ENCODE measurements at regions not wholly inside any gene's neighbourhood (a gene's known extent, or its start where the extent isn't known, plus 50 kb on each side); places are given as distances from the start of the nearest gene placed in this dataset.
"Not testable (repeated sequence)": the region's sequence is repeated elsewhere in the genome, so short reads cannot be mapped to it uniquely, and the experiment has no call there.

DNA sequence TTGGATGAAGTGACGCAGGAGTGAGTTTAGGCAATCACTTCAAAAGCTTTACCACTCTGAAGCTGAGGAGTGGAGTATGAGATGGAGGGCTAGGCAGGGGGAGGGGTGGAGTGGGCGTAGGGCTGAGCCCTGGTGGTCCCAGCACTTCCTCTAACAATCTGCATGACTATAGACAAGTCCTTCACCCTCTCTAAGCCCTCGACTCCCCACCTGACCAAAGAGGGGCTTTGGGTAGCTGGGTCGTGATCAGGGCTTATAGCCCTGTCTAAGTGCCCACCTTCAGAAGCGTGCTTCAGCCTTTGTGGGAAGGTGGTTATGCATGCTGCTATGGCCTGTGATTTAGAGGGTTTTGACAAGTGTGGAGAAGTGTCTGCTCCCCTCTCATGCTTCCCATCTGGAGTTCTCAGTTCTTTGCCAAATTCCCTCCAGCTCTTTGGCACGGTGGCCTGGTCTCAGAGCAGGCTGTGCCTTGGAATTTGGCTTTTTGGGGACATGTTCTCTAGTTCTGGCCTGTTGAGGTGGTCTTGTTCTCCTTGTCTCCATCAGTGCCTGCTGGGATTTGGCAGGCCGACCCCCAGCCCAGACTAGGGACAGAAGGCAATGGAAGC is 53.0 kb downstream of the ACTBL2 start:
- Mint-ChIP-seq H3K4me3 (no peak overlapping the region), H3K27me3 (ENCODE audit: low read depth) (no peaks in the 10 kb centered on the region), H3K36me3 (ENCODE audit: low read depth) (no peaks in the 10 kb centered on the region), H3K27ac (no peak overlapping the region), H3K4me1 (ENCODE audit: low read depth) (no peaks in the 10 kb centered on the region), H3K9me3 (ENCODE audit: insufficient read depth) (no peaks in the 10 kb centered on the region)
- ATAC-seq, result no peak
- CTCF ChIA-PET, result no interaction called here
- no peak for DNase-seq
- POLR2A ChIA-PET, result interaction anchor here (0.6 kb wide), 2 partner anchors 19 to 25 kb away, joined by 3 to 4 read pairs; no protein-coding TSS in a partner anchor

DNA sequence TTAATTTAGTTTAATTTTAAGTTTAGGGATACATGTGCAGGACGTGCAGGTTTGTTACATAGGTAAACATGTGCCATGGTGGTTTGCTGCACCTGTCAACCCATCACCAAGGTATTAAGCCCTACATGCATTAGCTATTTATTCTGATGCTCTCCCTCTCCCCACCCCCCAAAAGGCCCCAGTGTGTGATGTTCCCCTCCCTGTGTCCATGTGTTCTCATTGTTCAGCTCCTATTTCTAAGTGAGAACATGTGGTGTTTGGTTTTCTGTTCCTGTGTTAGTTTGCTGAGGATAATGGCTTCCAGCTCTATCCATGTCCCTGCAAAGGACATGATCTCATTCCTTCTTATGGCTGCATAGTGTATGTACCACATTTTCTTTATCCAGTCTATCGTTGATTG is 53.6 kb downstream of the ACTBL2 start:
- DNase-seq; CTCF ChIA-PET; ATAC-seq; H3K27me3 Mint-ChIP-seq (ENCODE audit: low read depth); H3K27ac Mint-ChIP-seq; H3K4me1 Mint-ChIP-seq (ENCODE audit: low read depth); POLR2A ChIA-PET; H3K36me3 Mint-ChIP-seq (ENCODE audit: low read depth); H3K9me3 Mint-ChIP-seq (ENCODE audit: insufficient read depth); H3K4me3 Mint-ChIP-seq: not testable (repeated sequence)

DNA sequence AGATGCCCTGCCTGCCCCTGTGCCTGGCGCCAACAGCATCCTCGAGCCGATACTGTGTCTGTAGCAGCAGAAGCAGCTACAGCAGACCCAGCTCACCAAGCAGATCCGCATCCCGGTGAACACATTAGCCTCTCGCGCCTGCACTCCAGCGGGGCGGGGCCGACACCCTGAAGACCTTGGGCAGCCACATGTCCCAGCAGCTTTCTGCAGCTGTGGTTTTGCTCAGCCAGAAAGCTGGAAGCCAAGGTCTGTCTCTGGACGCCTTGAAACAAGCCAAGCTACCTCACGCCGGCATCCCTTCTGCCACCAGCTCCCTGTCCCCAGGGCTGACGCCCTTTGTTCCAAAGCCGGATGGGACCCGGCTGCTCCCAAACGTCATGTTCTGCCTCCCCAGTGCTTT is 59.6 kb downstream of the ACTBL2 start:
- Mint-ChIP-seq H3K27me3 (ENCODE audit: low read depth) (peaks cover 7% of the 10 kb centered on the region), H3K36me3 (ENCODE audit: low read depth) (no peaks in the 10 kb centered on the region), H3K4me1 (ENCODE audit: low read depth) (no peaks in the 10 kb centered on the region), H3K27ac (no peak overlapping the region), H3K4me3 (no peak overlapping the region), H3K9me3 (ENCODE audit: insufficient read depth) (no peaks in the 10 kb centered on the region)
- POLR2A ChIA-PET, result no interaction called here
- ATAC-seq (no peak), DNase-seq (no peak)
- CTCF ChIA-PET, result interaction anchor here (0.6 kb wide), 1 partner anchor 88 kb away, joined by 3 read pairs; no protein-coding TSS in a partner anchor

DNA sequence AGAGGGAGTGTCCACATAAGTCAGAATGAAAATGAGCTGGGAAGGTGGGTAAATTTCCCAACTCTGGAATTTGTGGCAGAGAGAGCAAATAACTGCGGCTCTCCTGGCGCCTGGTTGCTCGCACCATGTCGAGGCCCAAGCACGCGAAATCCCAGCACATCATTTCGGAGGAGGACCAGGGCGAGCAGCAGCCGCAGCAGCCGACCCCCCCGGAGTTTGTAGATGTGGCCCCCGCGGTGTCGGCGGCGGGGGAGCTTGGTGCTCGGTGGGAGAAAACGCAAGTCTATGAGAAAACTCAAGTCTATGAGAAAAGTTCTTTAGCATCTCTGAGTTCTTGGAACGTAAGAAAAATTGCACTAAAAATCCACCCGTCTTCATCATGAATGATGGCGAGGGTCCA is 60.3 kb downstream of the ACTBL2 start:
- Mint-ChIP-seq H3K4me3 (no peak overlapping the region), H3K27ac (no peak overlapping the region), H3K4me1 (ENCODE audit: low read depth) (no peaks in the 10 kb centered on the region), H3K27me3 (ENCODE audit: low read depth) (peaks cover 7% of the 10 kb centered on the region), H3K36me3 (ENCODE audit: low read depth) (no peaks in the 10 kb centered on the region), H3K9me3 (ENCODE audit: insufficient read depth) (no peaks in the 10 kb centered on the region)
- ATAC-seq (no peak), DNase-seq (no peak)
- ChIA-PET POLR2A (no interaction called here), CTCF (interaction anchor here (0.6 kb wide), 1 partner anchor 88 kb away, joined by 3 read pairs; no protein-coding TSS in a partner anchor)

GRCh38 chr5:57420801-57421200 is 61.8 kb downstream of the ACTBL2 start:
- Mint-ChIP-seq H3K4me3 (no peak overlapping the region), H3K9me3 (ENCODE audit: insufficient read depth) (no peaks in the 10 kb centered on the region), H3K27me3 (ENCODE audit: low read depth) (peaks cover 7% of the 10 kb centered on the region), H3K4me1 (ENCODE audit: low read depth) (no peaks in the 10 kb centered on the region), H3K27ac (no peak overlapping the region), H3K36me3 (ENCODE audit: low read depth) (no peaks in the 10 kb centered on the region)
- DNase-seq (no peak), ATAC-seq (no peak)
- ChIA-PET POLR2A (no interaction called here), CTCF (no interaction called here)

GRCh38 chr5:57417971-57418370 is 64.6 kb downstream of the ACTBL2 start:
- H3K27me3 Mint-ChIP-seq (ENCODE audit: low read depth), result peaks cover 7% of the 10 kb centered on the region
- no peak overlapping the region for H3K4me3 Mint-ChIP-seq

GRCh38 chr5:57417320-57417719 is 65.3 kb downstream of the ACTBL2 start:
- DNase-seq (no peak), ATAC-seq (no peak)
- Mint-ChIP-seq H3K27ac (no peak overlapping the region), H3K4me1 (ENCODE audit: low read depth) (no peaks in the 10 kb centered on the region), H3K4me3 (no peak overlapping the region), H3K27me3 (ENCODE audit: low read depth) (peaks cover 7% of the 10 kb centered on the region), H3K9me3 (ENCODE audit: insufficient read depth) (no peaks in the 10 kb centered on the region), H3K36me3 (ENCODE audit: low read depth) (no peaks in the 10 kb centered on the region)
- ChIA-PET CTCF (interaction anchor here (0.6 kb wide), 1 partner anchor 1043 kb away, joined by 3 read pairs; no protein-coding TSS in a partner anchor), POLR2A (no interaction called here)

More at GRCh38 chr5:57417971-57418370, 64.6 kb downstream of the ACTBL2 start:
- no peaks in the 10 kb centered on the region for H3K9me3 Mint-ChIP-seq (ENCODE audit: insufficient read depth)
- DNase-seq, result no peak
- no peaks in the 10 kb centered on the region for H3K4me1 Mint-ChIP-seq (ENCODE audit: low read depth)
- CTCF ChIA-PET, result interaction anchor here (0.6 kb wide), 1 partner anchor 1042 kb away, joined by 3 read pairs; no protein-coding TSS in a partner anchor
- POLR2A ChIA-PET, result no interaction called here
- no peak for ATAC-seq
- H3K36me3 Mint-ChIP-seq (ENCODE audit: low read depth), result no peaks in the 10 kb centered on the region
- H3K27ac Mint-ChIP-seq, result no peak overlapping the region

GRCh38 chr5:57416278-57416994 is 66.2 kb downstream of the ACTBL2 start:
- H3K36me3 Mint-ChIP-seq (ENCODE audit: low read depth), result no peaks in the 10 kb centered on the region
- ChIA-PET CTCF (no interaction called here), POLR2A (no interaction called here)
- H3K4me3 Mint-ChIP-seq, result no peak overlapping the region
- DNase-seq (no peak), ATAC-seq (no peak)
- H3K9me3 Mint-ChIP-seq (ENCODE audit: insufficient read depth), result no peaks in the 10 kb centered on the region
- H3K27me3 Mint-ChIP-seq (ENCODE audit: low read depth), result peaks cover 7% of the 10 kb centered on the region
- H3K27ac Mint-ChIP-seq, result no peak overlapping the region
- H3K4me1 Mint-ChIP-seq (ENCODE audit: low read depth), result no peaks in the 10 kb centered on the region

GRCh38 chr5:57414857-57415256 is 67.8 kb downstream of the ACTBL2 start:
- DNase-seq, result no peak
- peaks cover 7% of the 10 kb centered on the region for H3K27me3 Mint-ChIP-seq (ENCODE audit: low read depth)
- no peaks in the 10 kb centered on the region for H3K4me1 Mint-ChIP-seq (ENCODE audit: low read depth)
- no peak for ATAC-seq
- no peak overlapping the region for H3K4me3 Mint-ChIP-seq
- no peaks in the 10 kb centered on the region for H3K36me3 Mint-ChIP-seq (ENCODE audit: low read depth)
- no peak overlapping the region for H3K27ac Mint-ChIP-seq
- H3K9me3 Mint-ChIP-seq (ENCODE audit: insufficient read depth), result no peaks in the 10 kb centered on the region
- ChIA-PET CTCF (no interaction called here), POLR2A (no interaction called here)

GRCh38 chr5:57414191-57414590 is 68.4 kb downstream of the ACTBL2 start:
- Mint-ChIP-seq H3K36me3 (ENCODE audit: low read depth) (no peaks in the 10 kb centered on the region), H3K27me3 (ENCODE audit: low read depth) (peaks cover 5% of the 10 kb centered on the region), H3K27ac (no peak overlapping the region), H3K9me3 (ENCODE audit: insufficient read depth) (no peaks in the 10 kb centered on the region), H3K4me3 (no peak overlapping the region), H3K4me1 (ENCODE audit: low read depth) (no peaks in the 10 kb centered on the region)
- DNase-seq (no peak), ATAC-seq (no peak)
- POLR2A ChIA-PET, result no interaction called here
- CTCF ChIA-PET, result no interaction called here

DNA sequence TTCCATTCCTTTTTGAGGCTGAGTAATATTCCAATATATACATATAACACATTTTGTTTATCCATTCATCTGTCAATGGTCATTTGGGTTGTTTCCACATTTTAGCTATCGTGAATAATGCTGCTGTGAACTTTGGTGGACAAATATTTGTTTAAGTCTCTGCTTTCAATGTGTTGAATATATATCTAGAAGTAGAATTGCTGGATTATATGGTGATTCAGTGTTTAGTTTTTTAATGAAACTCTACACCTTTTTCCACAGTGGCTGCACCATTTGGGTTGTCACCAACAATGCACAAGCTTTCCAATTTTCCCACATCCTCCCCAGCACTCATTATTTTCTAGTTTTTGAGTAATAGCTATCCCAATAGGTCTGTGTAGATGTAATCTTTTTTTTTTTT is 69.5 kb downstream of the ACTBL2 start:
- no peaks in the 10 kb centered on the region for H3K4me1 Mint-ChIP-seq (ENCODE audit: low read depth)
- POLR2A ChIA-PET, result interaction anchor here (0.6 kb wide), 1 partner anchor 28 kb away, joined by 4 read pairs; no protein-coding TSS in a partner anchor
- no peak overlapping the region for H3K27ac Mint-ChIP-seq
- H3K27me3 Mint-ChIP-seq (ENCODE audit: low read depth), result peaks cover 2% of the 10 kb centered on the region
- CTCF ChIA-PET, result no interaction called here
- DNase-seq (no peak), ATAC-seq (no peak)
- H3K9me3 Mint-ChIP-seq (ENCODE audit: insufficient read depth), result no peaks in the 10 kb centered on the region
- H3K36me3 Mint-ChIP-seq (ENCODE audit: low read depth), result no peaks in the 10 kb centered on the region
- no peak overlapping the region for H3K4me3 Mint-ChIP-seq

- H3K27me3 Mint-ChIP-seq (ENCODE audit: low read depth), result no peaks in the 10 kb centered on the region
- no peak for ATAC-seq
- H3K4me3 Mint-ChIP-seq, result no peak overlapping the region
- DNase-seq, result no peak
- no peaks in the 10 kb centered on the region for H3K9me3 Mint-ChIP-seq (ENCODE audit: insufficient read depth)
- no peaks in the 10 kb centered on the region for H3K36me3 Mint-ChIP-seq (ENCODE audit: low read depth)
- no peak overlapping the region for H3K27ac Mint-ChIP-seq
- H3K4me1 Mint-ChIP-seq (ENCODE audit: low read depth), result no peaks in the 10 kb centered on the region
- CTCF ChIA-PET, result no interaction called here
- POLR2A ChIA-PET, result interaction anchor here (0.6 kb wide), 1 partner anchor 28 kb away, joined by 4 read pairs; no protein-coding TSS in a partner anchor
Measured at GRCh38 chr5:57412680-57413079, 69.9 kb downstream of the ACTBL2 start.
